DND-41 (cell line): ENCODE measurements at regions not wholly inside any gene's neighbourhood (a gene's known extent, or its start where the extent isn't known, plus 50 kb on each side); places are given as distances from the start of the nearest gene placed in this dataset.

Source experiments
- ATAC-seq: fragments of 200-7000 bp; cut with Tn5 transposase; 3 replicates; pipeline ENCODE4 v1.9.1; 2021; ENCODE audit warnings: low read depth; ENCODE audit not compliant: insufficient read depth
- DNase-seq: peaks from one replicate; pipeline ENCODE4 v3.0.0-alpha.2; 2020
- H2AFZ ChIP-seq: 2 replicates; pipeline ENCODE4 v1.6.0; 2012; ENCODE audit warnings: low read depth, low read length
- H3K27ac ChIP-seq: 2 replicates; pipeline ENCODE4 v1.5.1; 2012; ENCODE audit warnings: low read length, inconsistent platforms
- H3K27me3 ChIP-seq: fragments of 200-600 bp; sonication (generic); 2 replicates; pipeline ENCODE4 v1.6.0; 2012; ENCODE audit warnings: low read length, mild to moderate bottlenecking, inconsistent platforms; ENCODE audit not compliant: insufficient read depth, poor library complexity
- H3K36me3 ChIP-seq: 2 replicates; pipeline ENCODE4 v1.5.1; 2012; ENCODE audit warnings: low read length, inconsistent platforms; ENCODE audit not compliant: insufficient read depth
- H3K4me1 ChIP-seq: 2 replicates; pipeline ENCODE4 v1.5.1; 2012; ENCODE audit warnings: mild to moderate bottlenecking, low read length; ENCODE audit not compliant: insufficient read depth
- H3K4me2 ChIP-seq: 2 replicates; pipeline ENCODE4 v1.6.0; 2012; ENCODE audit warnings: mild to moderate bottlenecking, moderate library complexity, low read length, inconsistent platforms; ENCODE audit not compliant: insufficient read depth
- H3K4me3 ChIP-seq, 2 experiments: fragments of 200-600 bp in 1 of 2; shearing (Covaris generic) in 1 of 2; 2 replicates each; pipeline ENCODE4 v1.5.1; 2012 to 2016; ENCODE audit warnings: inconsistent platforms in 2 of 2, low read length in 2 of 2, mild to moderate bottlenecking in 2 of 2, low read depth in 1 of 2, moderate library complexity in 1 of 2
- H3K79me2 ChIP-seq: 2 replicates; pipeline ENCODE4 v1.6.0; 2012; ENCODE audit warnings: low read length, inconsistent platforms; ENCODE audit not compliant: insufficient read depth
- H3K9ac ChIP-seq: 2 replicates; pipeline ENCODE4 v1.6.0; 2012; ENCODE audit warnings: low read depth, mild to moderate bottlenecking, inconsistent platforms, low read length, moderate library complexity
- H3K9me3 ChIP-seq: 2 replicates; pipeline ENCODE4 v1.5.1; 2012; ENCODE audit warnings: low read length, moderate library complexity, mild to moderate bottlenecking, inconsistent platforms; ENCODE audit not compliant: insufficient read depth, severe bottlenecking
- H4K20me1 ChIP-seq: 2 replicates; pipeline ENCODE4 v1.6.0; 2012; ENCODE audit warnings: low read length; ENCODE audit not compliant: insufficient read depth
- CTCF ChIP-seq: IDR thresholded peaks from 2 replicates; pipeline ENCODE4 v1.5.1; 2012; ENCODE audit warnings: borderline replicate concordance, low read length, moderate library complexity, mild to moderate bottlenecking; ENCODE audit not compliant: poor library complexity, severe bottlenecking; ENCODE audit errors: extremely low read depth
- EZH2 ChIP-seq: IDR thresholded peaks from 3 replicates; pipeline ENCODE4 v1.6.1; 2012; ENCODE audit warnings: borderline replicate concordance, low read depth, mild to moderate bottlenecking, moderate library complexity, low read length, inconsistent platforms; ENCODE audit not compliant: severe bottlenecking

GRCh38 chr16:51607201-51607651, 456.2 kb upstream of the SALL1 start:
- H3K4me3 ChIP-seq: no peak overlapping the region
- no peak for TF ChIP-seq EZH2
- no peak for TF ChIP-seq CTCF
- no peak for ATAC-seq

DNA sequence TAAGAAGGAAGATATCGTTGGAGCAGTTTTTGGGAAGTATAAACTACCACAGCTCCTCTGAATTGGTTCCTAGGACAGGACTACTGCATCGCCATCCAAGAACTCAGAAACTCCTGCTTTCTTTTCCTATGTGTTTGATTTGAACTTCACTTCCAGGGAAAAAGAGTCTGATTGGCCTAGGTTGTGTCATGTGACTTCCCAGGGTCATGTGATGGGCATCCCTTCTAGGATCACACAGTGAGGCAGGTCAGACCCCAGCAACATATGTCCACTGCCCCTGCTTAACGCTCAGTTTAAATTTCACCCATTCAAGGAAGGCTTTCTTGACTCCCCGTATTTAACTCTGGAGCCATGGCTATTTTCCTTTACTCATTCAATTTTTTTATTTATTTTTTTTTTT, 445.2 kb upstream of the SALL1 start:
- Histone ChIP-seq H3K4me2 (no peak overlapping the region), H3K36me3 (no peaks in the 10 kb centered on the region), H3K4me1 (no peaks in the 10 kb centered on the region), H4K20me1 (no peaks in the 10 kb centered on the region), H3K27ac (no peak overlapping the region), H2AFZ (no peak overlapping the region), H3K9me3 (no peaks in the 10 kb centered on the region), H3K27me3 (no peaks in the 10 kb centered on the region), H3K79me2 (no peaks in the 10 kb centered on the region), H3K4me3 (no peak overlapping the region), H3K9ac (no peak overlapping the region)
- no peak for DNase-seq
- TF ChIP-seq EZH2: no peak
- no peak for ATAC-seq

More at GRCh38 chr16:51607201-51607651, 456.2 kb upstream of the SALL1 start:
- Histone ChIP-seq H3K27me3 (no peaks in the 10 kb centered on the region), H3K9me3 (no peaks in the 10 kb centered on the region), H3K27ac (no peak overlapping the region), H3K79me2 (no peaks in the 10 kb centered on the region), H2AFZ (no peak overlapping the region), H3K36me3 (no peaks in the 10 kb centered on the region), H3K9ac (no peak overlapping the region), H3K4me1 (no peaks in the 10 kb centered on the region), H4K20me1 (no peaks in the 10 kb centered on the region), H3K4me2 (no peak overlapping the region)
- DNase-seq: no peak

GRCh38 chr16:51592535-51593300, 441.6 kb upstream of the SALL1 start:
- no peak overlapping the region for H3K4me2 ChIP-seq
- ATAC-seq: no peak
- no peaks in the 10 kb centered on the region for H3K27me3 ChIP-seq

More at GRCh38 chr16:51592535-51593300, 441.6 kb upstream of the SALL1 start:
- H3K27ac ChIP-seq: no peak overlapping the region
- H3K36me3 ChIP-seq: no peaks in the 10 kb centered on the region
- no peaks in the 10 kb centered on the region for H3K79me2 ChIP-seq
- no peaks in the 10 kb centered on the region for H3K9me3 ChIP-seq
- H3K4me3 ChIP-seq: no peak overlapping the region
- no peaks in the 10 kb centered on the region for H4K20me1 ChIP-seq
- H3K9ac ChIP-seq: no peak overlapping the region
- no peaks in the 10 kb centered on the region for H3K4me1 ChIP-seq
- no peak for DNase-seq
- no peak for TF ChIP-seq CTCF
- no peak for TF ChIP-seq EZH2
- no peak overlapping the region for H2AFZ ChIP-seq
